HUES64 (cell line): ENCODE measurements at regions not wholly inside any gene's neighbourhood (a gene's known extent, or its start where the extent isn't known, plus 50 kb on each side); places are given as distances from the start of the nearest gene placed in this dataset.

Experiments
- H3K27ac ChIP-seq: 2 replicates; pipeline ENCODE4 v1.7.0; 2013; ENCODE audit warnings: low read depth, low read length, inconsistent platforms
- H3K27me3 ChIP-seq: 2 replicates; pipeline ENCODE4 v1.6.1; 2013; ENCODE audit warnings: mild to moderate bottlenecking, low read length; ENCODE audit not compliant: insufficient read depth
- H3K36me3 ChIP-seq: 2 replicates; pipeline ENCODE4 v1.6.1; 2013; ENCODE audit warnings: mild to moderate bottlenecking, low read length; ENCODE audit not compliant: insufficient read depth
- H3K4me1 ChIP-seq: 2 replicates; pipeline ENCODE4 v1.6.1; 2013; ENCODE audit warnings: mild to moderate bottlenecking, low read length, moderate library complexity; ENCODE audit not compliant: insufficient read depth
- H3K4me3 ChIP-seq: 2 replicates; pipeline ENCODE4 v1.5.1; 2013; ENCODE audit warnings: mild to moderate bottlenecking, low read length, moderate library complexity
- H3K9ac ChIP-seq: 2 replicates; pipeline ENCODE4 v1.6.1; 2013; ENCODE audit warnings: mild to moderate bottlenecking, low read depth, low read length
- H3K9me3 ChIP-seq: 2 replicates; pipeline ENCODE4 v1.6.1; 2013; ENCODE audit warnings: low read depth, low read length; ENCODE audit not compliant: insufficient read depth
- WGBS: fragments of 150-250, 120-280 bp; methylation state at CpG from one replicate; pipeline ENCODE4 v1.1.7; 2013; ENCODE audit warnings: missing lambda C conversion rate; 5-methylcytosine and 5-hydroxymethylcytosine counted together

- Histone ChIP-seq H3K36me3 (no peaks in the 10 kb centered on the region), H3K9ac (no peak overlapping the region), H3K4me1 (peaks cover 67% of the 10 kb centered on the region), H3K9me3 (peaks cover 11% of the 10 kb centered on the region), H3K27me3 (no peaks in the 10 kb centered on the region), H3K27ac (no peak overlapping the region), H3K4me3 (no peak overlapping the region)
- WGBS: 93% methylated on average over 9 of the region's 9 CpGs
Measured at GRCh38 chr2:234680688-234681619, 184.1 kb upstream of the ARL4C start.

- no peaks in the 10 kb centered on the region for H3K36me3 ChIP-seq
- no peak overlapping the region for H3K4me3 ChIP-seq
- H3K9me3 ChIP-seq: peaks cover 11% of the 10 kb centered on the region
- H3K4me1 ChIP-seq: peaks cover 64% of the 10 kb centered on the region
- WGBS: 82% methylated on average over 14 of the region's 14 CpGs
- H3K9ac ChIP-seq: no peak overlapping the region
- H3K27me3 ChIP-seq: no peaks in the 10 kb centered on the region
- no peak overlapping the region for H3K27ac ChIP-seq
Measured at GRCh38 chr2:234679741-234680687, 183.1 kb upstream of the ARL4C start.

GRCh38 chr2:234679301-234679740 lies 182.4 kb upstream of the ARL4C start:
- no peak overlapping the region for H3K9ac ChIP-seq
- no peaks in the 10 kb centered on the region for H3K27me3 ChIP-seq
- H3K36me3 ChIP-seq: no peaks in the 10 kb centered on the region
- peaks cover 11% of the 10 kb centered on the region for H3K9me3 ChIP-seq
- WGBS: 90% methylated on average over 8 of the region's 8 CpGs
- no peak overlapping the region for H3K4me3 ChIP-seq
- peaks cover 57% of the 10 kb centered on the region for H3K4me1 ChIP-seq
- no peak overlapping the region for H3K27ac ChIP-seq

- H3K27ac ChIP-seq: no peak overlapping the region
- peaks cover 11% of the 10 kb centered on the region for H3K9me3 ChIP-seq
- no peak overlapping the region for H3K9ac ChIP-seq
- no peak overlapping the region for H3K4me3 ChIP-seq
- no peaks in the 10 kb centered on the region for H3K27me3 ChIP-seq
- H3K36me3 ChIP-seq: no peaks in the 10 kb centered on the region
- H3K4me1 ChIP-seq: peaks cover 51% of the 10 kb centered on the region
- 93% methylated on average over 2 of the region's 2 CpGs for WGBS
Measured at GRCh38 chr2:234678711-234679110, 181.8 kb upstream of the ARL4C start.

GRCh38 chr2:234677758-234678538 lies 181.1 kb upstream of the ARL4C start:
- peaks cover 11% of the 10 kb centered on the region for H3K9me3 ChIP-seq
- no peak overlapping the region for H3K27ac ChIP-seq
- H3K4me1 ChIP-seq: peaks cover 46% of the 10 kb centered on the region
- WGBS: 88% methylated on average over 6 of the region's 6 CpGs
- H3K36me3 ChIP-seq: no peaks in the 10 kb centered on the region
- H3K4me3 ChIP-seq: no peak overlapping the region
- H3K9ac ChIP-seq: no peak overlapping the region
- H3K27me3 ChIP-seq: no peaks in the 10 kb centered on the region

- peaks cover 37% of the 10 kb centered on the region for H3K4me1 ChIP-seq
- H3K27ac ChIP-seq: peak overlapping the region; percentile 78; the same call in 1 of the 2 replicates
- no peaks in the 10 kb centered on the region for H3K27me3 ChIP-seq
- peaks cover 11% of the 10 kb centered on the region for H3K9me3 ChIP-seq
- no peaks in the 10 kb centered on the region for H3K36me3 ChIP-seq
- H3K4me3 ChIP-seq: no peak overlapping the region
- 0 out of 2 replicates have a peak overlapping the region, but pooled peaks have one; percentile 1 for H3K9ac ChIP-seq
- WGBS: 47% methylated on average over 8 of the region's 8 CpGs
Measured at GRCh38 chr2:234676783-234677450, 180.0 kb upstream of the ARL4C start.

- peaks cover 11% of the 10 kb centered on the region for H3K9me3 ChIP-seq
- peaks cover 37% of the 10 kb centered on the region for H3K4me1 ChIP-seq
- 0 out of 2 replicates have a peak overlapping the region, but pooled peaks have one; percentile 1 for H3K9ac ChIP-seq
- H3K4me3 ChIP-seq: no peak overlapping the region
- H3K36me3 ChIP-seq: no peaks in the 10 kb centered on the region
- no peaks in the 10 kb centered on the region for H3K27me3 ChIP-seq
- peak overlapping the region; percentile 78; the same call in 1 of the 2 replicates for H3K27ac ChIP-seq
- WGBS: 56% methylated on average over 4 of the region's 4 CpGs
Measured at GRCh38 chr2:234676109-234676782, 179.4 kb upstream of the ARL4C start.

- Histone ChIP-seq H3K36me3 (no peaks in the 10 kb centered on the region), H3K9me3 (peaks cover 11% of the 10 kb centered on the region), H3K4me1 (peaks cover 36% of the 10 kb centered on the region), H3K27me3 (no peaks in the 10 kb centered on the region), H3K9ac (no peak overlapping the region), H3K4me3 (no peak overlapping the region), H3K27ac (no peak overlapping the region)
- 89% methylated on average over 3 of the region's 3 CpGs for WGBS
Measured at GRCh38 chr2:234674781-234675201, 177.9 kb upstream of the ARL4C start.

GRCh38 chr2:234673961-234674759 lies 177.3 kb upstream of the ARL4C start:
- Histone ChIP-seq H3K4me3 (no peak overlapping the region), H3K9me3 (peaks cover 11% of the 10 kb centered on the region), H3K27me3 (no peaks in the 10 kb centered on the region), H3K9ac (no peak overlapping the region), H3K27ac (no peak overlapping the region), H3K4me1 (peaks cover 33% of the 10 kb centered on the region), H3K36me3 (no peaks in the 10 kb centered on the region)
- 83% methylated on average over 1 of the region's 1 CpG for WGBS
